ENCODE measurements at regions not wholly inside any gene's neighbourhood (a gene's known extent, or its start where the extent isn't known, plus 50 kb on each side); places are given as distances from the start of the nearest gene placed in this dataset.

DNA sequence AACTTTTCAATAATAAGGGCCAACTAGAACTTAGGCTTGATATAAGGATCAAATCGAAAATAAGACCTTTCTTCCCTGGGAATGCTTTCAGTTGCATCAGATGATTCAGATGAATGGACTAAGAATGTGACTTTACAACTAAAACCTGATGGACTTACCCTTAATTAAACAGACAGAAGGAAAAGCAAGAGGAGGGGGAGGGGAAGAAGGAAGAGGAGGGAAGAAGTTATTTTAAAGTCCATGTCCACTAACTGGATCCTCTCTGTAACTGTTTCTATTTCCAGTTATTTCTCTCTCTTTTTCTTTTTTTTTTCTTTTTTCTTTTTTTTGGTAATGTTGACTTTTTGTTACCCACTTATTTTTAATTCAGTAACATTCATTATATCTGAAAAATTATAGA is 486.0 kb downstream of the MAFB start:
- DNase-seq = no peak

DNA sequence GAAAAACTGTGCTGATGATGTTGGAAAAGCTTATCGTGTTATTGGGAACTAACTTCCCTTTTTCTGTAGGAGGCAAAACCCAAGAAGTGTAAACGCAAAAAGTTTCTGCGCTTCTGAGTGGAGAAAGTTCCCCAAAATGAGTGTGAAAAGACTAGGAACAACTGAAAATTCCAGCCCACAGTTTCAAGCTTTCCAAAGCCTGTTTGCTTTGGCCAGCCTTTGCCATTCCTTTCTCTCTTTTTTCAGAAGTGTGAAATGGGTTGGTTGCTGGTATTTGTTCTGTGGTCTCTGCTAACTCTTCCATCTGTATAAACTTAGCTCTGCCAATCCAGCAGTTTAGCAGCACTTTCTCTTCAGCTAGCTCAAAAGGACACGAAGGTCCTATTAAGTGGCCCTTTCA is 491.3 kb downstream of the MAFB start:
- no peak for DNase-seq

DNA sequence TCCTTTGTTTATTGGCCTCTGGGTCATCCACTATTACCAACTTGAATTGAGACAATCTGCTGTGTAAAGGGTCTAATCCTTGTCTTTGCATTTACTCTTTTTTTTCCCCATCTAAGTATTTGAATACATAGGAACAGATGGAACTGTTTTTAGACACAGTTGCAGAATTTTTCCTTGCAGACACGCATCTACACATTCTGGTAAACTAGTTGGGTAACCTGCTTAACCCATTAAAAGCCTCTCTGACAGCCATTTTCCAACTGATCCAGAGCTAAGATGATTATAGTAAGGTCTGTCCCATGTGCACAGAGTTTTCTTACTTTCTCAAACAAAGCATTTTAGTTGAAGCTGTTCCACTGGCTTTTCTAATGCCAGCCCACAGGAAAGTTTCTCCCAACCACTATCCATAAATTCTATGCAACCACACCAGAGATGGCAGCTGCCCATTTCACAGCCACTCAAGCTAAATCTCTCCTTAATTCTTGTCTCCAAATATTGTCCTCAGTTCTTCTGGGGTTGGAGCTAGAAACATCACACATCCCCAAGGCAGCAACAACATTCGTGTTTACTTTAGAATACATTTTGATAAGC is 492.1 kb downstream of the MAFB start:
- DNase-seq = no peak

DNA sequence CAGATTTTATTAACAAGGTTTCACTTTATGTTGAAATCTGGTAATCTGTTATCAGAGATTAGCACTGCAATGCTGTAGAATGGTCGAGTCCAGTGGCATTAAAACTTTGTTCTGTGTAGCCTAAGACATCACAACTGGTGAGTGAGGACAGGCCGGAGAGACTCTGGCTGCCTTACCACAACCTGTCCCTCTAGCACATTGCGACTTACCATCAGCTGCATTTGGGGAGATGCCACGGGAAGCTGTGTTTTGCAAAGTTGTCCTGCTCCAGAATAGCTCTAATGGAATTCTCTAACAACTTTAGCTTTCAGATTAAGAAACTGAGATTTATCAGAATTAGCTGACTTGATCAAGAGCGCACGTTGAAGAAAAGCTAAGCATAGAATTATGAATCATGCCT is 493.3 kb downstream of the MAFB start:
- no peak for DNase-seq

DNA sequence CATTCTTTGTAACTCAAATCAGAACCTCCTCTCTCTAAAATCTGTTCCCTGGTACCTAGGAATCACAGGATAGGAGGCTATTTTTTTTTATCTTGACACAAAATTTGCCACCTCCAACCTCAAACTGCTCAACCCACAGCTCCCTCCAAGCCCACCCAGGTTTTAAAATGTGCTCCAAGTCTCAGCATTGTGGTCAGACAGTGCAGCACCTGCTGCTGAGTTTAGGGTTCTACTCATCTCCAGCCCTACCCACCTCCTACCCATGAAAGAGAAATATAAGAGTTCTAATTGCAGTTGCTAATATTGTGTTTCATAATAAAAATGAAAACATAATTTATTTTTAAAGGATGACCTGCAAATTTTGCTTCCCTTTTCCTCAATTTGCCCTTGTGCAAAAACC is 496.5 kb downstream of the MAFB start:
- DNase-seq = no peak

DNA sequence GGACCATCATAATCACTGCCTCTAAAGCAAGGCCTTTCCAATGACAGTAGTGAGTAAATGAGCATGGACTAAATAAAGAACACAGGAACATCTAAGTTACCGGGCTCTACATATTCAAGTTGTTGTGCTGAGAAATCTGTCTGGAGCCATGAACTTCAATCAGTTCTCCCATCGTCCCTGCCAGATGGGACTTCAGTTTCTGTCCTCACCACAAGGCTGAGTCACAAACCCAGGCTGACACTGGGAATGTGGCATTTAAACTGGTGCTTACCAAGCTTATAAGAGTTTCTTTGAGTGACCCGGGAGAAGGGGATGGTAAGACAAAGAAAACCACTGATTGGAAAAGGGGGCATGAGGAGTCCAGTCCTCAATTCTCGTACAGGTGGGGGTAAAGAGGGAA is 497.0 kb downstream of the MAFB start:
- no peak for DNase-seq

DNA sequence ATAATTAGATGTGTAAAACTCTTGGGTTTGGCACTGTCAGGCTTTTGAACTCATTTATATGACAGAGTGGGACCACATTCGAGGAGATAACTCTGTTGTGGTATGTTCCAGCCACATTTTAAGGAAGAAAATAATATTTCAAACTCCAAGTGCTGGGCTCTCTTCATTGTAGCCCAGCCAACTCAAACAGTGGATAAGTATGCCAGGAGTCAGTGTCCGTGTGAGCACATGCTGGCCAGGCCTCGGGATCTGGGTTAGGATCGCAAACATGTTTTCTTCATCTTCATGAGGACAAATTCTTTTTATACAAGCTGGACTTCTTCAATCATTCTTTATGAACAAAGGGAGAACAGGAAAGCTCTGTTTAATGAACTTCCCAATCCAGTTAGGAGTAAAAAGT is 497.5 kb downstream of the MAFB start:
- DNase-seq = no peak

DNA sequence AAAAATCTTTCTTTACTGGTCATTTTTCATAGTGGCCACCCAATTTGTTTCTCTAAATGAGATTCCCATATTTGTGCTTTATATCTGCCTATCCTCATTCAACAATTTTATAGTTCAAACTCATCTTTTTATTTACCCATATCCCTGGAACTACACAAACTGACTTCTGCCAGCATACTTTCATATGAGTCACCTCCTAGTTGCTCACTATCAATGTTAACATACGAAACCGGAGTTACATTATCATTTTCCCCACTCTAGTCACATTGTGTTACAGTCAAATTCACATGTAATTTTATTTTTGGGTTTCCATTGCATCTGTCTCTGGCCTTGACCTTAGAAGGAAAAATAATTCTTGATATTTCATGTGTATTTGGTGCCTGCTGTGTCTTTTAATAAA is 499.4 kb downstream of the MAFB start:
- no peak for DNase-seq

DNA sequence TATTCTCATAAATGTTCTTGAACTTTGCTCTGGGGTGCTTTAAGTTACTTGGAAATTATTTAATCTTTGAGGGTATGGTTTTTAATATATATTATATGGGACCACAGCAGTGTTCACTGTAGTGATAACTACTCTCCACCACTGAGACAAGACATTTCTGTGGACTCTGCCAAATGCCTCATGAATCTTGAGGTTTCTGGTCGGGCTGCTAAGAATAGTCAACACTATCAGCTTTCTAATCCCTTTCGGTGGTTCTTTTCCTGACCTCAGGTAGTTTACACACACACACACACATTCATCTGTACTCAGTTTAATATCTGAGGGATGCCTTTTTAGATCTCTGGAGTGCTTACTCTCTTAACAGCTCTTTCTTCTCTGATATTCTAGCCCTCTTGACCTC is 500.7 kb downstream of the MAFB start:
- no peak for DNase-seq

DNA sequence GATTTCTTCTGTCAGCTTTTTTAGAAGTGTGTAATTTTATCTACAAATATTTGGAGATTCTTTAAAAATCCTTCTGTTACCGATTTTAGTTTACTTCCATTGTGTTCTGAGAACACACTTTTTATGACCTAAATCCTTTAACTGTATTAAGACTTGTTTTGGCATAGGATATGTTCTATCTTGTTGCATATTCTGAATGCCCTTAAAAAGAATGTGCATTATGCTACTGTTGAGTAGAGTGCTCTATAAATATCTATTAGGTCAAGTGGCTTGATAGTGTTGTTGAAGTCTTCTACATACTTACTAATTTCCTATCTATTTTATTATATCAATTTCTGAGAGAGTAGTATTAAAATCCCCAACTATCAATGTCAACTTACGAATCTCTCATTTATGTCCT is 502.2 kb downstream of the MAFB start:
- no peak for DNase-seq

DNA sequence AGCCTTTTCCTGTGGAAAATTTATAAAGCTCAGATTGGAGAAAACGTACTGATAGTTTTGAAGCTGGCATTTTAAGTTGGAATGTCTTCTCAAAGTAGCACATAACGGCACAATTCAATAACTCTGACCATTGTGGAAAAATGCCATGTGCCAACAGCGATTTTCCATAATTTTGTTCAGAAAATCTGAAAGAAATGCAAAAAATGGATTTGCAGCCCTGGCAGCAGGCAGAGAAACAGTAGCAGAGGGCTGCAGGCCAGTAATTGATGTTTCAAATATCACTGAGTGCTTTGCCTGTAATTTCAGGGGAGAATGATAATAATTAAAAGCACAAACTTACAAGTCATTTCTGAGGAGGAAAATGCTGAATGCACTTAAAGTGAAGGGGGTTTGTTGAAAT is 507.4 kb downstream of the MAFB start:
- no peak for DNase-seq

DNA sequence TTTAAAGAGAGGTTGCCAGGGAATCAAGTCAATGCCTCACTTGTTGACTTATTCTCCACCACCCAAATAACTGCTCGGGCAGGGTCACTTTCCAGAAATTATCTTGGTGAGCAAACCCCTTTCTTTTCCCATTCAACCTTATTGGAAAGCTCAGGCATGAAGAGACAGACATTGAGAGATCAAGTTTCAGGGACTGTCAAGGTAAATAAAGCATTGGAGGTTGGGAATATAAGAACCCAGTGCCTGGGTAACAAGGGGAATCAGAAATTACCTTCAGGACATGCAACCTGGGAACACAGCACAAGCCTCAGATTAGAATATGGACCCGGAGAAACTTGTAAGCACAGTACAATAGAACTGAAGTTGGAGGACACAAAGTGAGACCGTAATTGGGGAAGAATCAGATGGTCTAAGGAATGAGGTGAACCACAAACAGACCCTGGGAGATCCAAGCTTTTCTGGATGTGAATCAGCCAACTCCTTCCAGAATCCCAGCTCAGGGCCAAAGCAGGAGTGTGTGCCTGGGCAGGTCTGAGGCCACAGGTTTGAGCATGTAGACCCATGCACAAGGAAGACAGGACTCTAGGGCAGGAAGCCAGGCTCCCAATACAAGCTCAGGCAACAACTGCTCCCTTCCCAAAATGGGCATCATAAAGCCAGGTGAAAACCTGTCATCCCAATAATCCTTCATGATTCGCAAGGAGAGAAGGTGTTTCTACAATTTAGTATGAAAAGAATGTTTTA is 512.8 kb downstream of the MAFB start:
- no peak for DNase-seq

DNA sequence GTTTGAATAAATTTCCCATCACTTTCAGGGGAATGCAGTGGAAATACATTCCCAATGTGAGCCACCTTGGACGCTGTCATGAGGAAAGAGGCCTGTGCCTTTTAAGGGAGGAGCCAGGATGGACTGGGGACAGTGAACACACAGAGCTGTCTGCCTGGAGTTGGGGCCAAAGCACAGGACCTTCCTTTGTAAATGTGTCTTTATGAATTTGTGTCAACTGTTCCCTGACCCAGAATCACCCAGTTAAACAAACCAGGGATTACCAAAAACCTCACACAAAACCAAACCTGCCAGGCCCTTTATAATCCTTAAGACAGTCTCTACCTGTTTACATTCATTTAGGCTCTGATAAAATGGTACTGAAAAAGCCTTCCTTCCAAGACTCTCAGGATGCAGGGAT is 513.7 kb downstream of the MAFB start:
- DNase-seq = no peak

DNA sequence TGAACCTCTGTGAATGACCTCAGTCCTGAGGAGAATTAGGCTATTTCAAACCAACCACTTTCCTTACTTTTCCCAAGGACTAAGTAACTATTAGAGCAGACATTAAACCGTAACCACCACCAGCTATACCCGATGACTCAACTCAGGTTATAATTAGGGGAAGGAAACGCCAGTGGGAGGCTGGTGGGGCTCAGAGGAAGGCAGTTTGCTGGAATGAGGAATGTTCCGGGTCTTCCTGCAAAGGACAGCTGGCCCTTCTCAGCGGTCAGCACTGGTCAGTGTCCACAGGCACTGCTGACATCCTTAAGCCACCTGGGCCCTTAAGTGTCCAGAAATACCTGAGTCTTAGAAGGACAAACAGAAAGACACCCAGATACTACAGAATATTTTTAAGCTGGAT is 515.2 kb downstream of the MAFB start:
- DNase-seq = no peak

DNA sequence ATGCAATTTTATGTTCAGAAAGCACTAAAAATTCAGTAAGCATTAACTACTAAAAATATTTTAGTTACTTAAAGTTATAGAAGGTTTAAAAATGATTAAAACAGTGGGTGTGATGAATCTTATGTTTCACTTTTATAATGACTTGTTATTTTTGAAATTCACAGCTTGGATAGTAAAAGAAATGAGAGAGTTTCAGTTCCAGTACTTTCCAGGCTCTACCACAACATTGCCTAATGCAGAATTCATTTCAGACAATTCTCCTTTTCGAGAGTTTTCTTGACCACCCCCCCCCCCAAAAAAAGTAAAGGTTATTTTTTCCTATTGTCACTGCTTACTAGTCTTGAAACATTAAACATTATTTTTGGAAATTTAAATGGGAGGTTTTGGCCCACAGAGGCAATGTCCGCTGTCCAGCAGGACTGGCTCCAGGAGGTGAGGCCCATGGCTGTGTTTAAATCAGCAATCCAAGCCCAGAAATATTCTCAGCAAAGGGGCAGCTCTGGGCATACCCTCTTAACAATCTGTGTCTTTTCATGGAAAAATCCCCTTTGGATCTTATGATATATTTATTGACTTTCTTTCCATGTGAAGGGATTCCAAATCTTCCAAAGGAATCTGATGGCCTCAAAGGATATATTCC is 519.9 kb downstream of the MAFB start:
- DNase-seq = no peak

DNA sequence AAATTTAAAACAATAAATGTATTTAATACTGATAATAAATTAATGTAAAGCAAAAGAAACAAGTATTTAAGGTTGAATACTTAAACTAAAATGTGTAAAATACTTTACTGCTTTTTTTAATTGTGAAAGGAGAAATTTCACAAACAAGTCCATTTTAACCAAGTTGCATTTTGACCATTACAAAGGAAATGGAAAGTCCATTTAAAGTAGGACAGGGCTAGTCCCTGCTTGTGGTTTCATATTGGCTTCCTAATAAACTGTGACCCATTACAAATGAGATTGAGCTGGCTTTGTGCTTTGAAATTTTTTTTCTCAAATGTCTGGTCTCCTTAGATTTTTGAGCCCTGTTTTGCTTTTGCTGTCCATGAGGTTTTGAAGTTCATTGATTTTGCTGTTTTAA is 527.6 kb downstream of the MAFB start:
- DNase-seq = no peak

DNA sequence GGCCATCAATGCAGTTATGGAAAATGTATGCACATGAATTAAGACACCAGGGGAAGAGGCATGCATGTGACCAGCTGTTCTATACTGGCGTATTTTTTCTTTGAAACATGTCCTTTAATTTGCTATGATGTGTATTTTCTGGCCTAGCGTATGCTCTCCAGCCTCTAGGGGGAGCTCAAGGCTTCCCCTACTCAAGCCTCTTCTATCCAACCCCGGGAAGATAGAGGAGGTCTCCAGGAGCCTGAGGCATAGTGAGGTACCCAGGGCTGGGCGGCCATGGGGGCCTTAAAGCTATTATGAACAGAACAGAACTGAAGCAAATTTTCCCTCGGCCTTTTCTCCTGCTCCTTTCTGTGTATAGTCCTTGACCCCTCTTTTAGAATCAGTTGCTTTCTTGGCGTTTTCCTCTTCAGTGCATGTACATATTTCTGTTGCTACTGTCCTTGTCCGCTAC is 528.9 kb downstream of the MAFB start:
- DNase-seq = no peak

DNA sequence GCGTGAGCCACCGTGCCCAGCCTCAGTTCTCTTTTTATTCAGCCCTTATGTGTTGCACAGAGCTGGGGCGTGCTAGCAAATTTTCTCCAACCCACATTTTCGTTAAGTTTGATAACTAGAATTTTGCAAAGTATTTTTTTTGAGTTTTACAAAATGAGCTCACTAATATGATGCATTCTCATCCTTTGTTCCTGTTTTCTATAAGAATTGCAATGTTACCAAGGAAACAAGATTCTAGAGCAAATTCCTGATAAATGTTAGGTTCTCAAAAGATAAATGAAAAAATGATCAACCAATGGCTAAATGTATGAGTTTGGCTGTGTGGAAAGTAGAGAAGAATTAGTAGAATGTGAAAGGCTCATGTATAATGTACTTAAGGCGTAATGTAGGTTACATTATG is 529.8 kb downstream of the MAFB start:
- DNase-seq = no peak

DNA sequence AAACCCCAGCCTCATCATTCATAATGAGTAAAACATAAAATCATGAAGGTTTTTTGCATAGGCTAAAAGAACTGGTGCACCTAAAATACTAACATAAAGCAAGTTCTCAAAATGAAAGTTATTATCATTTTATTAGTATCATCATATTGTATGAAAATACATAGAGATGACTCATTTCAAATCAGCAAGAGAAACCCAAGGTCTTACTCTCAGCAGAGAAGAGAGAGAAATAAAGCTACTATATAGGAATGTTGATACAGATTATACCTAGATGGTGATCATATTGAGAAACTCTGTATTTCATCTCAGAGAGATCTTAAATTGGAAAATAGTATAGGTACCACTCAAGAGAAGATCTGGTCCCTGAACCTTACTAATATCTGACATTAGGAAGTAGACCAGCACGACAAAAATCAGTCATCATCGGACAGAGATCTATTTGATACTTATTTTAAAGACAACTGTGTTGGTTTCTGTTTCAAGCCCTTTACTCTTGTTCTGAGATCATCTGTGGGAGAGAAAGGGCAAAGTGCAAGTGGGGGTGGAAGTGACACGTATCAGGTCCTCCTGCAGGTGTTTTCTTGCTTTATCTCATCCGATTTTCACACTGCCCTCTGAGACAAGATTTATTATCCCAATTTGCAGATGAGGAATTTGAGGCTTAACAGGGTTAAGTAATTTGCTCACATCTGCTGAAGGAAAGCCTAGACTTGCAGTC is 532.3 kb downstream of the MAFB start:
- DNase-seq = no peak

DNA sequence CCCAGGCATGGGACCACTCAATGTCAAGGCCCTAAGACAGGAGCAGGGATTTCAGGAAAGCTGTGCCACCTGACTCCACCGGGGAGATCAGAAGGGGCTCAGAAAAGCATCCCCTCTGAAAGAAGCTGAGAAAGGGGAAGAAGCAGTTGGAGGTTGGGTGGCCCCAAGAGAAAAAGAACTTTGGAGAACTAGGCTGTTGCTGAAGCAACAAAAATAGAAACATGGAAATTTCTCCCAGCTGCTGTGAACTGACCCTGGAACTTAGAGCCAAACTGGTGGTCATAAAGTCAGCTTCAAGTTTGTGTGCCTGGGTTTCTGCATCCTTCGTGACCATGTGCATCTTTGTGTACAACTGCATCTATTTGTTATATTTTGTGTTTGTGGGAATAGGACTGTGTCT is 534.5 kb downstream of the MAFB start:
- no peak for DNase-seq

DNA sequence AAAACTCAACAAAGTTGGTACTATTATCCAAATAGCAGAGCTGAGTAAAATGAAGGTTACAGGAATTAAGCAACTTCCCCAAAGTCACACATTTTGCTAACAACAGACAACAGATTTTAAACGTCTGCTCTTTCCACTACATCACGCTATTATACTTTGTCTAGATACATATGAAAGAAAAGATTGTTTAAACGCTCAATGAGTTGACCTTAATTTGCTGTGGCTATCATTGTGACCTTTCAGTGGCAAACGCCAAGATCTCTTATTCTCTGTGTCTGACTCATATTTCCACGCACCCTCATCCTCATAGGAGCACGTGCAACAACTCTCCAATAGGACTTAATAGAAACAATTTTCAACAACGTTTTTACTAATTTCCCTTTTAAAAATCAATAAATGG is 540.1 kb downstream of the MAFB start:
- DNase-seq = no peak

DNA sequence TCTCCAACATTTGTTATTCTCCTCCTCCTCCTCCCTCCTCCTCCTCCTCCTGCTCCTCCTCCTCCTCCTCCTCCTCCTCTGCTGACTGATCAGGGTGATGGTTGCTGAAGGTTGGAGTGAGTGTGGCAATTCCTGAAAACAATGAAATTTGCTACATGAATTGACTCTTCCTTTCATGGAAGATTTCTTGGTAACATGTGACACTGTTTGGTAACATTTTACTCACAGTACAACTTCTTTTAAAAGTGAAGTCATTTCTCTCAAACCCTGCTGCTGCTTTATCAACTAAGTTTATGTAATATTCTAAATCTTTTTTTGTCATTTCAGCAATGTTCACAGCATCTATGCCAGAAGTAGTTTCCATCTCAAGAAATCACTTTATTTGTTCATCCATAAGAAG is 543.0 kb downstream of the MAFB start:
- DNase-seq = no peak

DNA sequence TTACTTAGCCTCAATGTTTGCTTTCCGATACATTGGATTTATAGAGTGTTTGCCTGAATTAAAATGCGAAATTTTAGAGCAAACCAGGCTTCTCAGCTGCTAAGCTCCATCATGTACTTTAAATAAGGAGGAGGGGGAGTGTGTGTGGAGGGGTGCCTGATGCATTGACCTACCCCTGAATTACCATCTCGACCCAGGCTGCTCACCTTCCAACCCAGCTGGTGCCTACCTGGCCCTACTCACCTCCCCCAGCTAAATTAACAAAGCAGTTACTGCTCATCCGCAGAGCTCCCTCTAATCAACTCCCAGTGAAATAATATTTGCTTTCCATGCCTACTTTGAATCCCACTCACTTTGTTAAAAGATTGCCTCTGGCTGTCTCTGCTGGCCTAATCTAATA is 544.5 kb downstream of the MAFB start:
- DNase-seq = no peak

DNA sequence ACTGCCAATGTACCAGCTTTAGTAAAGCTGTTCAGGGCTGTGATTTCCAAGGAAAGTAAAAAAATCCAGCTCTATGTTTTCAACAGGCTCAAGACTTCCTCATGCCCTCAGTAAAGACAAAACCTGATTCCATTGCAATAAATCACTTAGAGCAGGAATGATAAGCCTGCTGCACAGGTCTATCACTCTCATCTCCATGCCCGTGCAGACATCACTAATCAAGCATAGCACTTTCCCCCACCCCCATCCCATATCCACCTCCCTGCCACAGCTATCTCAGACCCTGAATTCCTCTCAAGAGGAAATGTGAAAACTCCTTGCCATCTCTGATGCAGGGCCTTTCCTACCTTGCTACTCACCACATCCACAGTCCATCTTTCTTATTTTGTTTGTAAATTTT is 554.9 kb downstream of the MAFB start:
- no peak for DNase-seq
